ENCODE measurements at regions not wholly inside any gene's neighbourhood (a gene's known extent, or its start where the extent isn't known, plus 50 kb on each side); places are given as distances from the start of the nearest gene placed in this dataset.

GRCh38 chr3:187900993-187901755, 155.9 kb upstream of the BCL6 start:
- DNase-seq (ENCODE audit: low read depth), result no peak

GRCh38 chr3:187902041-187902471, 156.8 kb upstream of the BCL6 start:
- DNase-seq (ENCODE audit: low read depth), result no peak

GRCh38 chr3:187902936-187903335, 157.7 kb upstream of the BCL6 start:
- DNase-seq (ENCODE audit: low read depth), result no peak

GRCh38 chr3:187903697-187904096, 158.4 kb upstream of the BCL6 start:
- DNase-seq (ENCODE audit: low read depth), result no peak

- no peak for DNase-seq (ENCODE audit: low read depth)
These were observed 161.1 kb upstream of the BCL6 start for GRCh38 chr3:187906416-187906815.

- DNase-seq (ENCODE audit: low read depth), result no peak
These were observed 161.7 kb upstream of the BCL6 start for GRCh38 chr3:187906920-187907319.

DNA sequence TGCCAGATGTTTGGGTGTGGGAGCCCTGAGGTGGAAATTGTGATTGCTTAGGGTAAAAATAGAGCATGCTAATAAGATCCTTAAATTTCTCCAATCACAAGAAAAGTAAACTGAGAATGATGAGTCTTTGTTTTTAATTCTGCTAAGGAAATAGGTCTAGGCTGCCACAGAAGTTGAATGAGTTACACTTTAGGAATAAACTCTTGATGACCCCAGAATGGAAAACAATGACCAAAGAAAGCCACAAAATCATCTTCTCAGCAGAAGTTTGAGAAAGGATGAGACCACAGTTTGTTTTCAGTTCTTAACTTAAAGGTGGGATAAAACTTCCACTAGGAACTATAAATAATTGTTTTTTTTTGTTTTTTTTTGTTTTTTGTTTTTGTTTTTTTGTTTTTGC, 164.6 kb upstream of the BCL6 start:
- DNase-seq (ENCODE audit: low read depth), result no peak

GRCh38 chr3:187912007-187912406, 166.7 kb upstream of the BCL6 start:
- DNase-seq (ENCODE audit: low read depth), result no peak

GRCh38 chr3:187913617-187914033, 168.4 kb upstream of the BCL6 start:
- no peak for DNase-seq (ENCODE audit: low read depth)

DNA sequence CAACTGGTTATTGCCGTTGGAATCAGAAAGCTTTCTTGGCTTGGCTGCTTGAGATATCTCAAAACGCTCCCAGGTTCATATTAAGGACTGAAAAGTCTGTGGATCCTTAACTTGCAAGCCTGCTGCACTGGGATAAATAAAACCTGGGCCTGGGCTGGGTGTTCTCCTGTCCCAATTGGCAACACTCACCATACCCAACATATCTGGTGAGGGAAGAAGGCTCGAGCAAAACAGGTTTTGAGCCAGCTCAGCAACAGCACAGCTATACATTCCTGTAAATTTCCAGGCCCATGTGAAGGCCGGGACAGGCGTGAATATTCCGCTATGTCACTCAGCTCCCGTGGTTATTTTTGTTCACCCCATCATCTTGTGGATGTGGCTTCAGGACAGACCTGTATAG, 169.0 kb upstream of the BCL6 start:
- DNase-seq (ENCODE audit: low read depth), result no peak

- DNase-seq (ENCODE audit: low read depth), result no peak
These were observed 170.8 kb upstream of the BCL6 start for GRCh38 chr3:187916072-187916471.

DNA sequence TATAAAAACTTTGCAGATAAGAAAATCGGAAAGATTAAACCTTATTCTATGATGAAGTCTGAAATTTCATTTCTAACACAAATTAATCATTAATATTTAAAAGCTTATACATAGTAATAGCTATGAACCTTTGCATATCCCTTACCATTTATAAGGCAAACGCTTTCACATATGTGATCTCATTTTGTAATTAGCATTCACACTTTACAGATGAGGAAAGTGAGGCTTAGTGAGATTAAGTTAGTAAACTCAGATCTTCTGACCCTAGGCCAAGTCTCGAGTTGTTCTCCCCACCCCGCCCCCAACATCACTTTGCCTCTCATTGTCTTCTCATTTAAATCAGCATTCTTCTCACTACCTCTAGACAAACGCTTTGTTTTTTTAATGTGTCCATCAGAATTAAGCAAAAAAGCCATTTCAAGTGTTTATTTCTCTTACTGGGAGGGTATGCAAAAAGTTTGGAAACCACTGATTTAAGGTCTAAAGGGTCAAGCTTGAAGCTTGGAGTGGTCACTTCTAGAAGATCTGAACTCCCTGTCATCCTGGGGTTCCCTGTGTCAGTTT, 172.9 kb upstream of the BCL6 start:
- no peak for DNase-seq (ENCODE audit: low read depth)

DNA sequence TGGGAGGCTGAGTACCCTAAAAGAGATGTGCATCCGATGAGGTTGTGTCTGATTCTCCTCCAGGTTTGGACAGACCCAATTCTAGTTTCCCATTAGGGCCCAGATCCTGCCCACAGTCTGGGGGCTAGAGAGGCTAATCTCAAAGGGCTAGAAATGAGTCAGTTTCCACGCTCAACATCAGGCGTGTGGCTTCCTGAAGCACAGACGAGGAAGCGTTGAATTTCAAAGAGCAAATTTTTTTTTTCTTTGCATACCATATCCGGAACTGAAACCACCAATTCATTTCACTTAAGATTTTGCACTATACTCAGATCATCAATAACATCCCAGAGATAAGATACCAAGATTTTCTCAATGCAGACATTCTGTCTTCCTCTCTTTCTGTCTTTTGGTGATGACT, 173.8 kb upstream of the BCL6 start:
- DNase-seq (ENCODE audit: low read depth), result peak; percentile 40

DNA sequence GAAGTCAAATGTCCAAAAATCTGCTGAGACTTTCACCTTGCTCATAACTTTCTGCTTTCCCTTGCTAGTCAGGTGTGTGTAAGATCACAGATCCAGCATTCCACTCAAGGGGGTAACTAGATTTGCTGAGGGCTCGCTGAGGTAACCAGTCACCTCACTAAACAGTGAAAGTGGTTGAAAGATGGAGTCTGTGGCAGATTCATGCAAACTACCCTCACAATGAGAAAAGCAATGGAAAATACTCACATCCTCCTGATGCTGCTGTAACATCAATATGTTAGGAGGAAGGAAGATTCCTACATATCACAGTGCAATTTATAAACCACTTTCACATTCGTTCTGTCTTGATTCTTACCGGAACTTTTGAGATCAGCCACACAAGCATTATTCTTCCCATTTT, 174.3 kb upstream of the BCL6 start:
- no peak for DNase-seq (ENCODE audit: low read depth)

DNA sequence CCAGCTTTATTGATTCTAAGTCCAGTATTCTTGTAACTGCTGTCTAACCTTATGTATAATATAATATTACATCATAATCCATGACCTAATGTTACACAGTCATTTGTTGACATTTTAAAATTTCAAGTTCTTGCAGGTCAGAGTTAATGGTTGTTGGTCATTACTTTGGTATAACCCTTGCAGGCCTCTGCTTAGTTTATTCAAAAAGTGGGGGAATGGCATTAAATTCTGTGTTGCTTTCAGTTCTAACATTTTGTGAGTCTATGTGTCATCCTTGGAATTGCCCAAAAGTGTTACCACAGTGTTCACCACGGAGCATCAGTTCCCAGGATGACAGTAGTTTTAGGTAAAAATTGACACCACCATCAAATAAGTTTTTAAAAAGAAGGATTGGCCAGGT, 174.8 kb upstream of the BCL6 start:
- DNase-seq (ENCODE audit: low read depth), result no peak

GRCh38 chr3:187920913-187921312, 175.6 kb upstream of the BCL6 start:
- DNase-seq (ENCODE audit: low read depth), result no peak

- no peak for DNase-seq (ENCODE audit: low read depth)
These were observed 176.3 kb upstream of the BCL6 start for GRCh38 chr3:187921391-187922074.

- DNase-seq (ENCODE audit: low read depth), result peak; percentile 47
These were observed 177.6 kb upstream of the BCL6 start for GRCh38 chr3:187922704-187923416.

DNA sequence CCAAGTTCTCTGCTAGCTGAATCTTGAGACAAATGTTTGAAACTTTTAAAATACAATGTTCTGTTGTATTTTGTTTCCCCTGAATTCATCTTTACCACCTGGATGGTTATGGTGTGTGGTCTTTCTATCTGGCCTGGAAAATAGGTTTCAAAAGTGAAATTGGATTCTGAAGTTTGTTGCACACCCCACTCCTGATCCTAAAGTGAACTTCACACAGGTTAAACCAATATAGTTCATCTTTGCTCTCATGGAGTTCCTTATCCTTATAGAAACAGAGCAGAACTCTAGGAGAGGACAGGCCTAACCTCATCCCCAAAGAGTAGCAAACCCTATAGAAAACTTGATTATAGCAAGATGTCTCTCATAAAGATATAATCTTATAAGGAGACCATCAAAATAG, 179.4 kb upstream of the BCL6 start:
- DNase-seq (ENCODE audit: low read depth), result no peak

- DNase-seq (ENCODE audit: low read depth), result no peak
These were observed 180.1 kb upstream of the BCL6 start for GRCh38 chr3:187925326-187925725.

DNA sequence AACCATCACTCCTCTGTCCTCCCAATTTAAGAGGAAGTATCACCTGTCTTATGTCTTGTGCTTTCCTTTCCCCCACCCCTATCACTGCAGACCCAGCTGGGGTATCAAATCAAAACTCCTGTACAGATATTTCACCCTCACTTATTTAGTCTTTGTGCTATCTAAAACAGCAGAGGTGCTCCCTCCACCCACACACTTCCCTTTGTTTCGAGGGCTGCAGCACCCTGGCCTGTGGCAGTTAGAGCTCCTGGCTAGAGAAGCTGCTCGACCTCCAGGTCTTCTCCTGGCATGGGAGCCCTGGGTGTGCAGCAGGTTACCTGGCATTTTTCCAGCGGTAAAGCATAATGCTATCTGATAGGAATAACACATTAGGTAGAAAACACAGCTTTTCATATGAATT, 181.4 kb upstream of the BCL6 start:
- DNase-seq (ENCODE audit: low read depth), result no peak

DNA sequence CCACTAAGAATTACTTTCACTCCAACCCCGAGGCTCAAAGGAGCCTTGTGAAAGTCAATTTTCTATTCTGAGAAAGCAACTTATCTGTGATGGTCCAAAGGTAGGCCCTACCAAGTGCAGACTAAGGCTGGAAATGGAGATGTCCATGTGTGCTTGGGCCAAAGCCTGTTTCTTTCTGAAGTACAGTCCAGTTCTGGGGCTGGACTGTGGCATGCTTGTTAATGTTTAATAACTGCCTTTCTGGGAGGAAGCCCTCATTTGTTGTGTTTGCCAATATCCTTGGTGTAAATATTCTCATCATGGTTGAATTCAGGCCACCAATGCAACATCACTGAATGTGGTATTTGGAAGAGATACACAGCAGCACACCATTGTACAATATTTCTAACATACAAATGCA, 182.3 kb upstream of the BCL6 start:
- DNase-seq (ENCODE audit: low read depth), result no peak
